ENCODE measurements at regions not wholly inside any gene's neighbourhood (a gene's known extent, or its start where the extent isn't known, plus 50 kb on each side); places are given as distances from the start of the nearest gene placed in this dataset.
"Not testable (repeated sequence)": the region's sequence is repeated elsewhere in the genome, so short reads cannot be mapped to it uniquely, and the experiment has no call there.

GRCh38 chr7:42650701-42651100, 261.2 kb downstream of the C7orf25 start:
- no peak for TF ChIP-seq CTCF (IDR thresholded peaks at IDR 0.05; ENCODE audit: low read length, missing control alignments)
- DNase-seq (ENCODE audit: low read depth), result no peak

GRCh38 chr7:42650171-42650570, 261.7 kb downstream of the C7orf25 start:
- no peak overlapping the region for H3K4me3 ChIP-seq (replicated peaks; ENCODE audit: low read depth, low read length)
- no peak for TF ChIP-seq CTCF (IDR thresholded peaks at IDR 0.05; ENCODE audit: low read length, missing control alignments)
- DNase-seq (ENCODE audit: low read depth), result no peak

More at GRCh38 chr7:42650701-42651100, 261.2 kb downstream of the C7orf25 start:
- no peak overlapping the region for H3K4me3 ChIP-seq (replicated peaks; ENCODE audit: low read depth, low read length)

- DNase-seq (ENCODE audit: low read depth), result peak; percentile 53
- no peak overlapping the region for H3K4me3 ChIP-seq (replicated peaks; ENCODE audit: low read depth, low read length)
- no peak for TF ChIP-seq CTCF (IDR thresholded peaks at IDR 0.05; ENCODE audit: low read length, missing control alignments)
These were observed 266.0 kb downstream of the C7orf25 start for GRCh38 chr7:42645906-42646305.

GRCh38 chr7:42642699-42643098, 269.2 kb downstream of the C7orf25 start:
- H3K4me3 ChIP-seq (replicated peaks; ENCODE audit: low read depth, low read length), result no peak overlapping the region
- TF ChIP-seq CTCF (IDR thresholded peaks at IDR 0.05; ENCODE audit: low read length, missing control alignments), result no peak

GRCh38 chr7:42639930-42640329, 271.9 kb downstream of the C7orf25 start:
- DNase-seq (ENCODE audit: low read depth), result no peak
- TF ChIP-seq CTCF (IDR thresholded peaks at IDR 0.05; ENCODE audit: low read length, missing control alignments), result no peak
- no peak overlapping the region for H3K4me3 ChIP-seq (replicated peaks; ENCODE audit: low read depth, low read length)

More at GRCh38 chr7:42642699-42643098, 269.2 kb downstream of the C7orf25 start:
- DNase-seq (ENCODE audit: low read depth), result no peak

GRCh38 chr7:42636380-42636779, 275.5 kb downstream of the C7orf25 start:
- not testable (repeated sequence) for H3K4me3 ChIP-seq (replicated peaks; ENCODE audit: low read depth, low read length); DNase-seq (ENCODE audit: low read depth)

GRCh38 chr7:42628054-42628453, 283.8 kb downstream of the C7orf25 start:
- H3K4me3 ChIP-seq (replicated peaks; ENCODE audit: low read depth, low read length), result no peak overlapping the region
- TF ChIP-seq CTCF (IDR thresholded peaks at IDR 0.05; ENCODE audit: low read length, missing control alignments), result no peak
- DNase-seq (ENCODE audit: low read depth), result no peak

All from fibroblast of pulmonary artery (primary cell).